ENCODE measurements at regions not wholly inside any gene's neighbourhood (a gene's known extent, or its start where the extent isn't known, plus 50 kb on each side); places are given as distances from the start of the nearest gene placed in this dataset.

- no peak for DNase-seq (ENCODE audit: low read depth)
- no peak overlapping the region for H3K4me3 ChIP-seq (ENCODE audit: low read length)
- no peak for TF ChIP-seq CTCF (IDR thresholded peaks at IDR 0.05; ENCODE audit: insufficient read depth, low read depth, low read length, missing control alignments)
These were observed 940.3 kb upstream of the LCORL start for GRCh38 chr4:18961879-18962278.

GRCh38 chr4:18961266-18961665 lies 939.7 kb upstream of the LCORL start:
- no peak for TF ChIP-seq CTCF (IDR thresholded peaks at IDR 0.05; ENCODE audit: insufficient read depth, low read depth, low read length, missing control alignments)
- H3K4me3 ChIP-seq (ENCODE audit: low read length), result no peak overlapping the region
- no peak for DNase-seq (ENCODE audit: low read depth)

GRCh38 chr4:18957716-18958115 lies 936.2 kb upstream of the LCORL start:
- DNase-seq (ENCODE audit: low read depth), result no peak
- H3K4me3 ChIP-seq (ENCODE audit: low read length), result no peak overlapping the region
- no peak for TF ChIP-seq CTCF (IDR thresholded peaks at IDR 0.05; ENCODE audit: insufficient read depth, low read depth, low read length, missing control alignments)

GRCh38 chr4:18954538-18954937 lies 933.0 kb upstream of the LCORL start:
- H3K4me3 ChIP-seq (ENCODE audit: low read length), result no peak overlapping the region
- no peak for TF ChIP-seq CTCF (IDR thresholded peaks at IDR 0.05; ENCODE audit: insufficient read depth, low read depth, low read length, missing control alignments)
- DNase-seq (ENCODE audit: low read depth), result no peak

- no peak for DNase-seq (ENCODE audit: low read depth)
- H3K4me3 ChIP-seq (ENCODE audit: low read length), result no peak overlapping the region
- TF ChIP-seq CTCF (IDR thresholded peaks at IDR 0.05; ENCODE audit: insufficient read depth, low read depth, low read length, missing control alignments), result no peak
These were observed 932.1 kb upstream of the LCORL start for GRCh38 chr4:18953613-18954012.

GRCh38 chr4:18945464-18945863 lies 923.9 kb upstream of the LCORL start:
- no peak overlapping the region for H3K4me3 ChIP-seq (ENCODE audit: low read length)
- TF ChIP-seq CTCF (IDR thresholded peaks at IDR 0.05; ENCODE audit: insufficient read depth, low read depth, low read length, missing control alignments), result no peak
- DNase-seq (ENCODE audit: low read depth), result no peak

- no peak overlapping the region for H3K4me3 ChIP-seq (ENCODE audit: low read length)
- DNase-seq (ENCODE audit: low read depth), result no peak
- no peak for TF ChIP-seq CTCF (IDR thresholded peaks at IDR 0.05; ENCODE audit: insufficient read depth, low read depth, low read length, missing control alignments)
These were observed 921.3 kb upstream of the LCORL start for GRCh38 chr4:18942874-18943273.
